ENCODE measurements at regions not wholly inside any gene's neighbourhood (a gene's known extent, or its start where the extent isn't known, plus 50 kb on each side); places are given as distances from the start of the nearest gene placed in this dataset.

GRCh38 chr12:13864081-13864673 lies 117.2 kb downstream of the GRIN2B start:
- no peaks in the 10 kb centered on the region; the same call in 1 of the 2 replicates for H3K27me3 ChIP-seq (replicated peaks; ENCODE audit: control insufficient read depth, insufficient read depth, low read length)
- no peak overlapping the region for H3K4me3 ChIP-seq (replicated peaks; ENCODE audit: low read depth, low read length)
- no peaks in the 10 kb centered on the region for H3K36me3 ChIP-seq (ENCODE audit: control insufficient read depth, insufficient read depth, low read length)
- peak; percentile 6 for DNase-seq (ENCODE audit: extremely low read depth, insufficient read length)
- TF ChIP-seq CTCF (IDR thresholded peaks at IDR 0.05; ENCODE audit: insufficient read depth, low read length, poor library complexity, severe bottlenecking): peak; percentile 96

DNA sequence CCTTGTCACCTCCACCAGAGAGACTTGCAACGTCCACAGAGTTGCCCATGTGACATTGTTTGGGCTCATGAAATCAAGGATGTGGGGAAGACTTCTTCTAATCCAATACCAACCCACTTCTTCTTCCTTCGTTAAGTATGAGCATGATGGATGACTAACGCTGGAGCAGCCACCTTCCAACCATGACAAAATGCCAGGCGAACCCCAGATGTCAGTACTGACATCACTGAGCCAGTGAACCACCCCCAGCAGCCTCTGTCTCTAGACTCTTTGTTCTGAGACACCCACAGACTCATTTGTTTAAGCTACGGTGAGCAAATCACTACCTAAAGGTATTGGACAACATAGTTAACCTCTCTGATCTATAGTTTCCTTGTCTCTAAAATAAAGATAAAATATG lies 123.7 kb downstream of the GRIN2B start:
- H3K27me3 ChIP-seq (replicated peaks; ENCODE audit: control insufficient read depth, insufficient read depth, low read length): no peaks in the 10 kb centered on the region; the same call in 1 of the 2 replicates
- H3K4me3 ChIP-seq (replicated peaks; ENCODE audit: low read depth, low read length): no peak overlapping the region
- TF ChIP-seq CTCF (IDR thresholded peaks at IDR 0.05; ENCODE audit: insufficient read depth, low read length, poor library complexity, severe bottlenecking): no peak
- no peak for DNase-seq (ENCODE audit: extremely low read depth, insufficient read length)
- no peaks in the 10 kb centered on the region for H3K36me3 ChIP-seq (ENCODE audit: control insufficient read depth, insufficient read depth, low read length)

DNA sequence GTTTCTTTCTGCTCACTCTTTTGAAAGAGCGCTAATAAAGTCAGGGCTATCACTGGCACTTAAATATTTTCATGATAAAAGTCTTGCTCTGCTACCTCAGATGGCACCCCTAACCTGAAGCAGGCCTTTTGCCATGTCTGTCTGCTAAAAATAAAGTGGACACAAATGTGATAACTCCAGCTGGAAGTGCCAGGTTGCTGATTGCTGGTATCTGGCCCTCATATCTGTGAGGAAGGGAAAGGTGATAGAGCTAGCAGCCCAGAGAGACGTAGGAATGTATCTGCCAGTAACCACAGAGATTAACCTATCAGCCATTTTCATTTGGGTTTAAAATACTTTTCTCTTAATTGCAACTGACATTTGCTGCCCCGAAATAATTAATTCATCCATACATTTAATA lies 127.9 kb downstream of the GRIN2B start:
- Histone ChIP-seq H3K27me3 (replicated peaks; ENCODE audit: control insufficient read depth, insufficient read depth, low read length) (no peaks in the 10 kb centered on the region; the same call in 1 of the 2 replicates), H3K36me3 (ENCODE audit: control insufficient read depth, insufficient read depth, low read length) (no peaks in the 10 kb centered on the region), H3K4me3 (replicated peaks; ENCODE audit: low read depth, low read length) (no peak overlapping the region)
- DNase-seq (ENCODE audit: extremely low read depth, insufficient read length): no peak
- TF ChIP-seq CTCF (IDR thresholded peaks at IDR 0.05; ENCODE audit: insufficient read depth, low read length, poor library complexity, severe bottlenecking): no peak

DNA sequence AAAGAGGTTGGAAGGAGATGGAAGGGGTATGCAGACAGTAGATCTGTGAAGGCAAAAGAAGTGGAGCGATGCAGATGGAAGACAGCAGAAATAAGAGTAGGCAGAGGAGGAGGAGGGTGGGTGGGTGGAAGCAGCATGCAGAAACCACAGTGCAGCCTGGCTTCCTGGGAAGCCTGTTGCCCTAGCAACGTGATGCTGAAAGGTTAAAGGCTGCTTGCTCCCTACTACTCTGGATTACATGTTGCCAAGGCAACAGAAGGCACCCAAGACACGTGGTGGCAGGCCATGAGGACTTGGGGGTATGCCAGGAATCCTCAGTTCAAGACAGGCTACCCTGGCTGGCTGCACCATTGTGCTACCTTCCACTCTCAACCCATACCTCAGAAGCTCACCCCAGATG lies 129.6 kb downstream of the GRIN2B start:
- H3K36me3 ChIP-seq (ENCODE audit: control insufficient read depth, insufficient read depth, low read length): no peaks in the 10 kb centered on the region
- no peak for TF ChIP-seq CTCF (IDR thresholded peaks at IDR 0.05; ENCODE audit: insufficient read depth, low read length, poor library complexity, severe bottlenecking)
- H3K27me3 ChIP-seq (replicated peaks; ENCODE audit: control insufficient read depth, insufficient read depth, low read length): no peaks in the 10 kb centered on the region; the same call in 1 of the 2 replicates
- no peak overlapping the region for H3K4me3 ChIP-seq (replicated peaks; ENCODE audit: low read depth, low read length)
- no peak for DNase-seq (ENCODE audit: extremely low read depth, insufficient read length)

GRCh38 chr12:13849456-13849855 lies 131.9 kb downstream of the GRIN2B start:
- no peaks in the 10 kb centered on the region for H3K36me3 ChIP-seq (ENCODE audit: control insufficient read depth, insufficient read depth, low read length)
- DNase-seq (ENCODE audit: extremely low read depth, insufficient read length): no peak
- no peak overlapping the region for H3K4me3 ChIP-seq (replicated peaks; ENCODE audit: low read depth, low read length)
- TF ChIP-seq CTCF (IDR thresholded peaks at IDR 0.05; ENCODE audit: insufficient read depth, low read length, poor library complexity, severe bottlenecking): no peak
- no peaks in the 10 kb centered on the region; the same call in 1 of the 2 replicates for H3K27me3 ChIP-seq (replicated peaks; ENCODE audit: control insufficient read depth, insufficient read depth, low read length)

DNA sequence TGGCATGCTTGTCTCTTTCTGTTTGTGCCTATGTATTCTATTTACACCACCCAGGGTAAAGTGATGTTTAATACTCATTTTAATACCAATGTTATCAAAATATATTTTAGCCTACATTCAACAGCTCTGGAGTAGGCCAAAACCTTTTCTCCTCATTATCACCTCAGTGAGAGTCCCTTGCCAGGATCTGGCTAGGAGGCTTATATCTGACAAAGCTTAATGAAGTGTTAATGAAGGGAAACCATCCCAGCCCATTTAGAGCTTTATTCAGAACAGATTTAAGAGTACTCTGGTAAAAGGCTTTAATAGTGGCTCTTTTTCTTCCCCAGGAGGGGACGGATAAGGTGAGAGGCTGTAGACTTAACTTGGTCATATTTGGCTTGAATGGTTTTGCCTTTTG lies 137.6 kb downstream of the GRIN2B start:
- DNase-seq (ENCODE audit: extremely low read depth, insufficient read length): no peak
- Histone ChIP-seq H3K4me3 (replicated peaks; ENCODE audit: low read depth, low read length) (no peak overlapping the region), H3K36me3 (ENCODE audit: control insufficient read depth, insufficient read depth, low read length) (no peaks in the 10 kb centered on the region), H3K27me3 (replicated peaks; ENCODE audit: control insufficient read depth, insufficient read depth, low read length) (no peaks in the 10 kb centered on the region)
- no peak for TF ChIP-seq CTCF (IDR thresholded peaks at IDR 0.05; ENCODE audit: insufficient read depth, low read length, poor library complexity, severe bottlenecking)

Measured in GM06990 (cell line).